OCI-LY1 (cell line): ENCODE measurements at regions not wholly inside any gene's neighbourhood (a gene's known extent, or its start where the extent isn't known, plus 50 kb on each side); places are given as distances from the start of the nearest gene placed in this dataset.

Experiments used
- H2AFZ ChIP-seq: fragments of 200-600 bp; sonication (generic), shearing (Covaris generic); 2 replicates; pipeline ENCODE4 v1.6.0; 2014; ENCODE audit warnings: antibody characterized with exemption, mild to moderate bottlenecking, low read length
- H3F3A ChIP-seq: fragments of 200-600 bp; sonication (generic), shearing (Covaris generic); 2 replicates; pipeline ENCODE4 v1.6.0; 2014; ENCODE audit warnings: mild to moderate bottlenecking, antibody characterized with exemption, low read length, moderate library complexity; ENCODE audit not compliant: insufficient read depth
- H3K27ac ChIP-seq: fragments of 200-600 bp; sonication (generic); 2 replicates; pipeline ENCODE4 v1.5.1; 2014; ENCODE audit warnings: low read length, mixed run types, mild to moderate bottlenecking, low read depth; ENCODE audit not compliant: poor library complexity, severe bottlenecking
- H3K27me3 ChIP-seq: fragments of 200-600 bp; sonication (generic); 2 replicates; pipeline ENCODE4 v1.6.0; 2014; ENCODE audit warnings: antibody characterized with exemption, mild to moderate bottlenecking, low read length, moderate library complexity; ENCODE audit not compliant: insufficient read depth
- H3K36me3 ChIP-seq: fragments of 200-600 bp; sonication (generic); 2 replicates; pipeline ENCODE4 v1.6.1; 2014; ENCODE audit warnings: mild to moderate bottlenecking, antibody characterized with exemption, low read length, moderate library complexity, mixed read lengths; ENCODE audit not compliant: insufficient read depth
- H3K4me1 ChIP-seq: fragments of 200-600 bp; sonication (generic); 2 replicates; pipeline ENCODE4 v1.5.1; 2014; ENCODE audit warnings: mild to moderate bottlenecking, low read length, moderate library complexity; ENCODE audit not compliant: insufficient read depth, severe bottlenecking
- H3K4me2 ChIP-seq: fragments of 200-600 bp; sonication (generic), shearing (Covaris generic); 2 replicates; pipeline ENCODE4 v1.6.1; 2014; ENCODE audit warnings: low read length
- H3K4me3 ChIP-seq: fragments of 200-600 bp; sonication (generic); 2 replicates; pipeline ENCODE4 v1.5.1; 2014; ENCODE audit warnings: low read length, low read depth, mild to moderate bottlenecking, mixed read lengths; ENCODE audit not compliant: poor library complexity, severe bottlenecking
- H3K79me2 ChIP-seq: fragments of 200-600 bp; shearing (Covaris generic); 2 replicates; pipeline ENCODE4 v1.6.1; 2016; ENCODE audit warnings: mixed run types, low read length, mixed read lengths; ENCODE audit not compliant: insufficient read depth
- H3K9ac ChIP-seq: fragments of 200-600 bp; sonication (generic), shearing (Covaris generic); 2 replicates; pipeline ENCODE4 v1.6.1; 2014; ENCODE audit warnings: mild to moderate bottlenecking, low read length, mixed read lengths
- H3K9me2 ChIP-seq: fragments of 200-600 bp; sonication (generic), shearing (Covaris generic); 2 replicates; pipeline ENCODE4 v1.6.1; 2014; ENCODE audit warnings: low read depth, mild to moderate bottlenecking, low read length, mixed read lengths
- H3K9me3 ChIP-seq: fragments of 200-600 bp; shearing (Covaris generic); 2 replicates; pipeline ENCODE4 v1.6.1; 2014; ENCODE audit warnings: low read length, mixed read lengths
- H4K20me1 ChIP-seq: fragments of 200-600 bp; sonication (generic), shearing (Covaris generic); 2 replicates; pipeline ENCODE4 v1.6.0; 2016; ENCODE audit warnings: mild to moderate bottlenecking, low read length; ENCODE audit not compliant: insufficient read depth
- EZH2 ChIP-seq: fragments of 200-600 bp; sonication (generic), shearing (Covaris generic); IDR thresholded peaks from 2 replicates; pipeline ENCODE4 v1.8.0; 2017; ENCODE audit warnings: borderline replicate concordance, mixed run types, mild to moderate bottlenecking, antibody characterized with exemption, low read length, moderate library complexity, mixed read lengths
- TF ChIP-seq, protein P1 (sequence below): fragments of 200-600 bp; sonication (generic), shearing (Covaris generic); IDR thresholded peaks from 2 replicates; pipeline ENCODE4 v1.5.1; 2017; ENCODE audit warnings: mild to moderate bottlenecking, antibody characterized with exemption, low read length, moderate library complexity, mixed read lengths

DNA sequence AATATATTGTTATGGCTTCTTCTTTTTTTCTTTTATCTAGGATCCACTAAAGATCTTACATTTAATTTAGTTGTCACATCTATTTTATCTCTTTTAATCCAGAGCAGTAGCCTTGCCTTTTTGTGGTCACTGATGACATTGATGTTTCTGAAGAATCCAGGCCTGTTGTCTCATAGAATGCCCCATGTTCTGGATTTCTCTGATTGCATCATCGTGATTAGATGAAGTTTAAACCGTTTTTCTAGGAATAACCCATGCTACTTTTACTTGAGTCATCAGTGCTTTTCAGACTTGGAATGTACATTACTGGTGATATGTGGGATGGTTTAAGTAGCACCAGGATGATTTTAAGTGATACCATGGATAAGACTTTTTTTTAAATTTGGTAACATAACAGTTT lies 106.4 kb upstream of the CES5A start:
- H3K36me3 ChIP-seq: no peaks in the 10 kb centered on the region
- H3K4me3 ChIP-seq: no peak overlapping the region
- H3K27me3 ChIP-seq: no peaks in the 10 kb centered on the region
- no peaks in the 10 kb centered on the region for H4K20me1 ChIP-seq
- no peak overlapping the region for H2AFZ ChIP-seq
- H3K4me2 ChIP-seq: no peak overlapping the region
- no peaks in the 10 kb centered on the region for H3K79me2 ChIP-seq
- no peaks in the 10 kb centered on the region for H3F3A ChIP-seq
- TF ChIP-seq EZH2: no peak
- no peaks in the 10 kb centered on the region for H3K9me3 ChIP-seq
- H3K9ac ChIP-seq: no peak overlapping the region
- no peak overlapping the region for H3K27ac ChIP-seq
- H3K9me2 ChIP-seq: no peaks in the 10 kb centered on the region
- no peaks in the 10 kb centered on the region for H3K4me1 ChIP-seq

DNA sequence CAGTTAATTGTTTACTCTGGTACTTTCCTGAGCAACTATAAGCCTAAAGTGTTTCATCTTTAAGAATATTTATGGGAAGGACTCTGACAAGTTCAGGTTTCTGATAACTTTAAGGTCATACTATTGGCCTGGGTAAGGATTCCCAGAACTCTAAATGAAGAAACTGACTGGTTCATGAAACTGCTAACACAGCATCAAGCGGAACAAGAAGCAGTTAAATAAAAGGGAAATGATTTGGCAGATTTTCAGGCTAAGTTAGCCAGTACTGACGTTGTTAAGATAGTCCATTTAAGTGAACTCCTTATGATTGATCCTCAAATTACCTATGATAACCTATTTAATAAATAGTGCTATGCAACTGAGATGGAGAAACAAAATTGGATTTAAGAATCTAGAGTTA lies 101.6 kb upstream of the CES5A start:
- Histone ChIP-seq H3K4me2 (no peak overlapping the region), H3K36me3 (no peaks in the 10 kb centered on the region), H4K20me1 (no peaks in the 10 kb centered on the region), H3F3A (no peaks in the 10 kb centered on the region), H3K27me3 (no peaks in the 10 kb centered on the region), H3K79me2 (no peaks in the 10 kb centered on the region), H3K9me2 (no peaks in the 10 kb centered on the region), H3K4me3 (no peak overlapping the region), H3K27ac (no peak overlapping the region), H3K4me1 (no peaks in the 10 kb centered on the region), H3K9ac (no peak overlapping the region), H3K9me3 (no peaks in the 10 kb centered on the region), H2AFZ (no peak overlapping the region)
- TF ChIP-seq EZH2: no peak
- TF ChIP-seq, protein P1, sequence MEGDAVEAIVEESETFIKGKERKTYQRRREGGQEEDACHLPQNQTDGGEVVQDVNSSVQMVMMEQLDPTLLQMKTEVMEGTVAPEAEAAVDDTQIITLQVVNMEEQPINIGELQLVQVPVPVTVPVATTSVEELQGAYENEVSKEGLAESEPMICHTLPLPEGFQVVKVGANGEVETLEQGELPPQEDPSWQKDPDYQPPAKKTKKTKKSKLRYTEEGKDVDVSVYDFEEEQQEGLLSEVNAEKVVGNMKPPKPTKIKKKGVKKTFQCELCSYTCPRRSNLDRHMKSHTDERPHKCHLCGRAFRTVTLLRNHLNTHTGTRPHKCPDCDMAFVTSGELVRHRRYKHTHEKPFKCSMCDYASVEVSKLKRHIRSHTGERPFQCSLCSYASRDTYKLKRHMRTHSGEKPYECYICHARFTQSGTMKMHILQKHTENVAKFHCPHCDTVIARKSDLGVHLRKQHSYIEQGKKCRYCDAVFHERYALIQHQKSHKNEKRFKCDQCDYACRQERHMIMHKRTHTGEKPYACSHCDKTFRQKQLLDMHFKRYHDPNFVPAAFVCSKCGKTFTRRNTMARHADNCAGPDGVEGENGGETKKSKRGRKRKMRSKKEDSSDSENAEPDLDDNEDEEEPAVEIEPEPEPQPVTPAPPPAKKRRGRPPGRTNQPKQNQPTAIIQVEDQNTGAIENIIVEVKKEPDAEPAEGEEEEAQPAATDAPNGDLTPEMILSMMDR: no peak

DNA sequence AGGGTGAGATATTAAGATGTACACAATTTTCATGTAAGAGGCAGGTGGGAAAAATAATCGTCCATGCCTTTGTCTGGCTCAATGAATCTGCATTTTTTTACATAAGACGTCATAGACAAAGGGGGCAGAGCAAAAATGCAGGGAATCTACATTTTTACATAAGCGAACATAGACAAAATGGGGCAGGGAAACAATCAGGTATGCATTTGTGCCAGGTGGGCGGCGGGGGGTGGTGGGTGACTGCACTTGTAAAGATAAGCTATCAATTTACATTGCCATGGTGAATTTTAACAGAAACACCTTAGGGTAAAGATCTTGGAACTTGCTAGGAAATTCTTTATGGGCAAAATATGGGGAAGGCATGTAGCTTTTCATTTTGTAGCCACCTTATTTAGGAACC lies 96.3 kb upstream of the CES5A start:
- no peak overlapping the region for H3K4me3 ChIP-seq
- no peaks in the 10 kb centered on the region for H3K36me3 ChIP-seq
- H3K9me3 ChIP-seq: no peaks in the 10 kb centered on the region
- H3K9ac ChIP-seq: no peak overlapping the region
- no peak overlapping the region for H3K4me2 ChIP-seq
- H3K4me1 ChIP-seq: no peaks in the 10 kb centered on the region
- no peaks in the 10 kb centered on the region for H3K79me2 ChIP-seq
- TF ChIP-seq, protein P1: no peak
- TF ChIP-seq EZH2: no peak
- H3K9me2 ChIP-seq: no peaks in the 10 kb centered on the region
- H3K27me3 ChIP-seq: no peaks in the 10 kb centered on the region
- H4K20me1 ChIP-seq: no peaks in the 10 kb centered on the region
- no peaks in the 10 kb centered on the region for H3F3A ChIP-seq
- H2AFZ ChIP-seq: no peak overlapping the region
- no peak overlapping the region for H3K27ac ChIP-seq

DNA sequence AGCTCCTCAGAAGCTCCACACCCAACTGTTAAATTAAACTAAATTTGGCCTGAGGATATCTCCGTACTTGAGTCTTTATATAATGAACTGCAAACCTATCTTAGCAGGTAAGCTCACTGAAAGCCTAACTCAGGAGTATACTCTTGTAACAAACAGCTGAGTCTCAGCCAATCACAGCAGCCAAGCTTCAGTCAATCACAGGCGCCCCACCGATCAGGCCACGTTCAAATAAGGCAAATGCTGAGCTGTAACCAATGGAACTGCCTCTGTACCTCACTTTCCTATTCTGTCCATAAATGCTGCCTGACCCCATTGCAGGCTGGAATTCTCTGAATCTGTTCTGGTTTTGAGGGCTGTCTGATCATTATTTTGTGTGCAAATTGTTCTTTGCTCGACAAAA lies 93.0 kb upstream of the CES5A start:
- Histone ChIP-seq H3K27me3 (no peaks in the 10 kb centered on the region), H3K9ac (no peak overlapping the region), H3K27ac (no peak overlapping the region), H3F3A (no peaks in the 10 kb centered on the region), H3K9me3 (no peaks in the 10 kb centered on the region), H3K4me3 (no peak overlapping the region), H3K36me3 (no peaks in the 10 kb centered on the region), H3K9me2 (no peaks in the 10 kb centered on the region), H3K4me1 (no peaks in the 10 kb centered on the region), H3K79me2 (no peaks in the 10 kb centered on the region), H2AFZ (no peak overlapping the region), H4K20me1 (no peaks in the 10 kb centered on the region), H3K4me2 (no peak overlapping the region)
- TF ChIP-seq, protein P1: no peak
- TF ChIP-seq EZH2: no peak
